Activated CD4-positive, alpha-beta T cell treated with anti-CD3 and anti-CD28 coated beads, Interleukin-2, amount 10 ng/mL, durations not matched to agents 7 days and 5 days (primary cell): ENCODE measurements at regions not wholly inside any gene's neighbourhood (a gene's known extent, or its start where the extent isn't known, plus 50 kb on each side); places are given as distances from the start of the nearest gene placed in this dataset.
"Not testable (repeated sequence)": the region's sequence is repeated elsewhere in the genome, so short reads cannot be mapped to it uniquely, and the experiment has no call there.

ENCODE experiments used
- CTCF ChIA-PET: fragments of 350-600 bp; sonication (Branson Sonifier 250); formaldehyde crosslinking; loops from one replicate; lab custom pipeline; 2021; ENCODE audit warnings: antibody characterized with exemption; lab: Charles Lee
- POLR2A ChIA-PET: fragments of 350-600 bp; sonication (Branson Sonifier 250); formaldehyde crosslinking; loops from one replicate; lab custom pipeline; 2021; ENCODE audit warnings: antibody characterized with exemption; lab: Charles Lee
- DNase-seq: peaks from one replicate; pipeline ENCODE4 v3.0.0-alpha.2; 2020
- H3K27ac Mint-ChIP-seq: one replicate; pipeline ENCODE4 v1.8.0; 2021; ENCODE audit warnings: mild to moderate bottlenecking, moderate library complexity, mixed read lengths
- H3K27me3 Mint-ChIP-seq: one replicate; pipeline ENCODE4 v1.8.0; 2021; ENCODE audit warnings: mixed read lengths
- H3K36me3 Mint-ChIP-seq: one replicate; pipeline ENCODE4 v1.8.0; 2021; ENCODE audit warnings: low read depth, mixed read lengths
- H3K4me1 Mint-ChIP-seq: one replicate; pipeline ENCODE4 v1.8.0; 2021; ENCODE audit warnings: mixed read lengths
- H3K4me3 Mint-ChIP-seq: one replicate; pipeline ENCODE4 v1.8.0; 2021; ENCODE audit warnings: mild to moderate bottlenecking, moderate library complexity, mixed read lengths
- H3K9me3 Mint-ChIP-seq: one replicate; pipeline ENCODE4 v1.8.0; 2021; ENCODE audit warnings: mixed read lengths

GRCh38 chr6:78547636-78548035 lies 319.7 kb upstream of the IRAK1BP1 start:
- DNase-seq, H3K36me3 Mint-ChIP-seq, POLR2A ChIA-PET, H3K9me3 Mint-ChIP-seq, H3K4me1 Mint-ChIP-seq, H3K4me3 Mint-ChIP-seq, CTCF ChIA-PET, H3K27ac Mint-ChIP-seq, H3K27me3 Mint-ChIP-seq: not testable (repeated sequence)

DNA sequence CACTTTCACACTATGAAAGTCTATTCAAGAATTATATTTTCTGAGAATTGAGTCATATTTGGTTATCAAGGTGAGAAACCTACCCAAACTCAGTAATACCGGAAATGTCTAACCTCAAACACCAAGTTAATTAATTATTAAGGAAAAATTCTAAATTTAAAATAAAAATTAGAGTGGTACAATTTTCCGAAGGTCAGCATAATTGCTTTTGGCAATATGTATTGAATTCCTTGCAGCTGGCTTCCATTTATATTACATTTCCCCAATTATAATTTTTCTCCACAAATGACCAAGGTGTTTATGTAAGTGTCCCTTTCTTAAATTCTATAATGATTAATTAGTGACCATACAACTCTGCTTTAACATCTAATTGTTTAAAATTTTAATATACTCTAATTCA lies 316.0 kb upstream of the IRAK1BP1 start:
- ChIA-PET CTCF (no interaction called here), POLR2A (no interaction called here)

DNA sequence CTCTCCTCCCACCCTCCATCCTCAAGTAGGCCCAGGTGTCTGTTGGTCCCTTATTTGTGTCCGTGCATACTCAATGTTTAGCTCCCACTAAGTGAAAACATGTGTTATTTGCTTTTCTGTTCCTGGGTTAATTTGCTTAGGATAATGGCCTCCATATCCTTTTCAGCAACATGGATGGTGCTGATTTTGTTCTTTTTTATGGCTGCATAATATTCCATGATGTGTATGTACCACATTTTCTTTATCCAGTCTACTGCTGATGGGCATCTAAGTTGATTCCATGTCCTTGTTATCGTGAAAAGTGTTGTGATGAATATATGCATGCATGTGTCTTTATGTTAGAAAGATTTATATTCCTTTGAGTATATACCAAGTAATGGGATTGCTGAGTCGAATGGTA lies 314.9 kb upstream of the IRAK1BP1 start:
- no peak overlapping the region for H3K27ac Mint-ChIP-seq
- H3K36me3 Mint-ChIP-seq = no peaks in the 10 kb centered on the region
- H3K4me3 Mint-ChIP-seq = no peak overlapping the region
- POLR2A ChIA-PET = no interaction called here
- no peaks in the 10 kb centered on the region for H3K4me1 Mint-ChIP-seq
- no peak for DNase-seq
- CTCF ChIA-PET = no interaction called here
- peaks cover 15% of the 10 kb centered on the region for H3K9me3 Mint-ChIP-seq
- no peaks in the 10 kb centered on the region for H3K27me3 Mint-ChIP-seq

More for the DNA sequence above, 316.0 kb upstream of the IRAK1BP1 start:
- H3K9me3 Mint-ChIP-seq = peaks cover 8% of the 10 kb centered on the region
- DNase-seq = no peak
- H3K4me3 Mint-ChIP-seq = no peak overlapping the region
- no peak overlapping the region for H3K27ac Mint-ChIP-seq
- no peaks in the 10 kb centered on the region for H3K36me3 Mint-ChIP-seq
- no peaks in the 10 kb centered on the region for H3K4me1 Mint-ChIP-seq
- H3K27me3 Mint-ChIP-seq = no peaks in the 10 kb centered on the region

DNA sequence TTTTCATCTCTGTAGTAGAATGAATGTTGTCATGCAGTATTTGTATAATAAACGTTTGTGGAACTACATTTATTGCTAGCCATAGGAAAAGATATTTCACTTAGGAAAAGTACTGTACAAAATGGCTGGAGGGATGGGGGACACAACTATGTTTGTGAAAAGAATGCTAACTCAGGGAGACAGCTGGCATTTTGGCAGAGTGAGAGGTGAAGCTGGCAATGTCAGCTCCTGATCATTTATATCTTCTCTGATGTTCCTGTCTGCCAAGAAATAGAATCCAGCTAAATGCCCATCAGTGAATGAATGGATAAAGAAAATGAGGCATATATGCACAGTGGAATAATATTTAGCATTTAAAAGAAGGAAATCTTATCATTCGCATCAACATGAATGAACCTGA lies 313.0 kb upstream of the IRAK1BP1 start:
- no peak for DNase-seq
- H3K4me3 Mint-ChIP-seq = no peak overlapping the region
- H3K4me1 Mint-ChIP-seq = no peaks in the 10 kb centered on the region
- H3K9me3 Mint-ChIP-seq = peaks cover 19% of the 10 kb centered on the region
- ChIA-PET POLR2A (no interaction called here), CTCF (no interaction called here)
- no peaks in the 10 kb centered on the region for H3K27me3 Mint-ChIP-seq
- H3K36me3 Mint-ChIP-seq = no peaks in the 10 kb centered on the region
- H3K27ac Mint-ChIP-seq = no peak overlapping the region

DNA sequence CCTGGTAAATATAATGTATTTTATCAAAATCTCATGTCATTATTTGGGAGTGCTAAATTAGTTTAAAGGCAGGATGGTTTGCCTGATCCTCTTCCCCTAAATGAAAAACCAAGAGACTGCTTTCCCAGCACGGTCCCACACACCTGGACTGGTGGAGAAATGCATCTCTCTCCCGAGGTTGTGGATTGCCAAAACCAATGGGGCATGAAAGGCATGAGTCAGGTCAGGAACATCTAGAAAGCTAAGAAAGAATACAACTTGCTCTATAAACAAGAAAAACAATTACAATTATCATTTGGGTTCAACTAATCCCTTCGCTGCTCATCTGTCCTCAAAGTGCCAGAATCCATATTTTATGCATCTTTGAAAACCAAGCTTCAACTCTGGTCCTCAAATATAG lies 308.3 kb upstream of the IRAK1BP1 start:
- peaks cover 16% of the 10 kb centered on the region for H3K9me3 Mint-ChIP-seq
- CTCF ChIA-PET = no interaction called here

GRCh38 chr6:78561015-78561414 lies 306.3 kb upstream of the IRAK1BP1 start:
- DNase-seq = no peak
- Mint-ChIP-seq H3K9me3 (peaks cover 13% of the 10 kb centered on the region), H3K36me3 (no peaks in the 10 kb centered on the region), H3K27me3 (no peaks in the 10 kb centered on the region), H3K4me1 (no peaks in the 10 kb centered on the region), H3K27ac (no peak overlapping the region), H3K4me3 (no peak overlapping the region)
- POLR2A ChIA-PET = no interaction called here
- CTCF ChIA-PET = no interaction called here

More for the DNA sequence above, 308.3 kb upstream of the IRAK1BP1 start:
- no peak for DNase-seq
- Mint-ChIP-seq H3K27ac (no peak overlapping the region), H3K36me3 (no peaks in the 10 kb centered on the region), H3K27me3 (no peaks in the 10 kb centered on the region), H3K4me3 (no peak overlapping the region), H3K4me1 (no peaks in the 10 kb centered on the region)
- POLR2A ChIA-PET = no interaction called here

DNA sequence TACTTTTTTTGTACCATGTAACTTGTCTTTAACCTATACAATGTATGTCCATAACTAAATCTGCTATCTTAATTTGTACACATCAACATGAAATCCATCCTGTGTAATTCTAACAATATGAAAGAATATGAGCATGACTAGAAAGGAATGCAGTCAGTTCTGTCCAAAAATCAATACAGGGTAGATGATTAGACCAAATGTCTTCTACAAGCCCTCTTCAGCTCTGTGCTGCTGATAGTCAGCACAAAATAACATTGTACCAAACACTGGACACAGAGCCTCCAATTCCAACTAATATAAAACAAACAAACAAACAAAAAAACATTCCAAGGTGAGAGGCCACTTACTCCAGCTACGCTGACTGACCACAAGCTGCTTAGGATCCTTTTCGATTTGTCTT lies 301.4 kb upstream of the IRAK1BP1 start:
- no peak overlapping the region for H3K4me3 Mint-ChIP-seq
- H3K27me3 Mint-ChIP-seq = no peaks in the 10 kb centered on the region
- ChIA-PET CTCF (no interaction called here), POLR2A (no interaction called here)
- H3K9me3 Mint-ChIP-seq = peaks cover 8% of the 10 kb centered on the region
- no peak for DNase-seq
- H3K36me3 Mint-ChIP-seq = no peaks in the 10 kb centered on the region
- H3K27ac Mint-ChIP-seq = no peak overlapping the region
- H3K4me1 Mint-ChIP-seq = no peaks in the 10 kb centered on the region

GRCh38 chr6:78570044-78570443 lies 297.3 kb upstream of the IRAK1BP1 start:
- no peak for DNase-seq
- CTCF ChIA-PET = no interaction called here
- Mint-ChIP-seq H3K36me3 (no peaks in the 10 kb centered on the region), H3K27me3 (no peaks in the 10 kb centered on the region), H3K4me3 (no peak overlapping the region), H3K27ac (no peak overlapping the region), H3K4me1 (no peaks in the 10 kb centered on the region), H3K9me3 (peaks cover 10% of the 10 kb centered on the region)
- POLR2A ChIA-PET = no interaction called here

- ChIA-PET CTCF (interaction anchor here (1.2 kb wide), 1 partner anchor 17 kb away, joined by 3 read pairs; no protein-coding TSS in a partner anchor), POLR2A (no interaction called here)
- Mint-ChIP-seq H3K4me3 (no peak overlapping the region), H3K27ac (no peak overlapping the region), H3K36me3 (no peaks in the 10 kb centered on the region), H3K27me3 (no peaks in the 10 kb centered on the region), H3K4me1 (no peaks in the 10 kb centered on the region), H3K9me3 (peaks cover 4% of the 10 kb centered on the region)
- no peak for DNase-seq
Measured at GRCh38 chr6:78577585-78577984, 289.8 kb upstream of the IRAK1BP1 start.

GRCh38 chr6:78578430-78578829 lies 288.9 kb upstream of the IRAK1BP1 start:
- H3K27me3 Mint-ChIP-seq = no peaks in the 10 kb centered on the region
- H3K36me3 Mint-ChIP-seq = no peaks in the 10 kb centered on the region
- no peak overlapping the region for H3K27ac Mint-ChIP-seq
- H3K4me3 Mint-ChIP-seq = no peak overlapping the region
- no peak for DNase-seq
- CTCF ChIA-PET = interaction anchor here (1.2 kb wide), 1 partner anchor 16 kb away, joined by 3 read pairs; no protein-coding TSS in a partner anchor
- POLR2A ChIA-PET = no interaction called here
- no peaks in the 10 kb centered on the region for H3K9me3 Mint-ChIP-seq
- no peaks in the 10 kb centered on the region for H3K4me1 Mint-ChIP-seq

DNA sequence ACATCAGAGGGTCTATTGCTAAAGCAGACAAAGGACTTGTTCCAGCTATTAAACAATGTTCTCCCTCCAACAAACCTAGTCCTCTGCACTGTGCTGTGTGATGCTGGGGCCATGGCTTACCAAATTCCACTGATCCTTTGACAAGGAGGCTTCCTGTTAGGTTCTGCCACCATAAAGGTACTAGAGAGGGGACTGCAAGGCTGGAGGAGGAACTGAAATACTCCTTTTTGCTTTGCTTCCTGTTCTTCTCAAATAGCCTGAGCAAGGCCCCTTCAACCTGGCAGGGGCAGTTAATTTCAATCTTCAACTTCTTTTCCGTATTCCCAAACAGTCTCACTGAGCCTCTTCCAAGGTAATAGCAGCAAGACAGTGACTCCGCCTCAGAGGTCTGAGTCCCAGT lies 286.4 kb upstream of the IRAK1BP1 start:
- ChIA-PET POLR2A (no interaction called here), CTCF (no interaction called here)
- Mint-ChIP-seq H3K9me3 (no peaks in the 10 kb centered on the region), H3K27me3 (no peaks in the 10 kb centered on the region), H3K36me3 (no peaks in the 10 kb centered on the region), H3K4me1 (no peaks in the 10 kb centered on the region), H3K27ac (no peak overlapping the region), H3K4me3 (no peak overlapping the region)
- no peak for DNase-seq

DNA sequence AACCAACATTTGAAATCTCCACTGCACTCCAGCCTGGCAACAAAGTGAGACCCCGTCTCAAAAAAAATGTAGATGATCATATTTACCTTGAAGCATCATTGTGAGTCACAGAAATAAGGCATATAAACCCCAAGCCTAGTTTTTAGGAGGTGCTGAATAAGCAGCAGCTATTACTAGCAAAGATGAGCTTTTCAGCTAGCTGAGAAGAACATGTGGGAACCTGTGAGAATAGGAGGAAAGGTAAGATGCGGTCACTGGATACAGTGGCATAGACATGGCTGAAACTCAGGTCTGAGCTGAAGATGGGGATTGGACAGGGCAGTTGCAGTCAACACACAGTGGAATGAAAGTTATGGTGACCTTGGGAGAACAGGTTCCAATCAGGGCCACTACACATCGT lies 284.3 kb upstream of the IRAK1BP1 start:
- POLR2A ChIA-PET = no interaction called here
- Mint-ChIP-seq H3K27me3 (no peaks in the 10 kb centered on the region), H3K27ac (no peak overlapping the region), H3K36me3 (no peaks in the 10 kb centered on the region), H3K9me3 (no peaks in the 10 kb centered on the region), H3K4me3 (no peak overlapping the region), H3K4me1 (no peaks in the 10 kb centered on the region)
- no peak for DNase-seq
- CTCF ChIA-PET = no interaction called here

- H3K27me3 Mint-ChIP-seq = no peaks in the 10 kb centered on the region
- DNase-seq = no peak
- H3K9me3 Mint-ChIP-seq = no peaks in the 10 kb centered on the region
- no peak overlapping the region for H3K27ac Mint-ChIP-seq
- no peaks in the 10 kb centered on the region for H3K36me3 Mint-ChIP-seq
- H3K4me3 Mint-ChIP-seq = no peak overlapping the region
- ChIA-PET POLR2A (no interaction called here), CTCF (no interaction called here)
- H3K4me1 Mint-ChIP-seq = no peaks in the 10 kb centered on the region
Measured at GRCh38 chr6:78589436-78589835, 277.9 kb upstream of the IRAK1BP1 start.

GRCh38 chr6:78593898-78594667 lies 273.3 kb upstream of the IRAK1BP1 start:
- CTCF ChIA-PET = interaction anchor here (1.2 kb wide), 1 partner anchor 16 kb away, joined by 3 read pairs; no protein-coding TSS in a partner anchor
- Mint-ChIP-seq H3K27me3 (no peaks in the 10 kb centered on the region), H3K4me1 (no peaks in the 10 kb centered on the region), H3K27ac (no peak overlapping the region), H3K4me3 (no peak overlapping the region), H3K9me3 (peaks cover 2% of the 10 kb centered on the region), H3K36me3 (no peaks in the 10 kb centered on the region)
- no peak for DNase-seq
- POLR2A ChIA-PET = no interaction called here
